GM18520 (cell line): ENCODE measurements at regions not wholly inside any gene's neighbourhood (a gene's known extent, or its start where the extent isn't known, plus 50 kb on each side); places are given as distances from the start of the nearest gene placed in this dataset.

ENCODE experiments used
- ATAC-seq: cut with Tn5 transposase; IDR thresholded peaks from one replicate; pipeline ENCODE4 v1.9.1; 2021; ENCODE audit not compliant: unreplicated experiment

DNA sequence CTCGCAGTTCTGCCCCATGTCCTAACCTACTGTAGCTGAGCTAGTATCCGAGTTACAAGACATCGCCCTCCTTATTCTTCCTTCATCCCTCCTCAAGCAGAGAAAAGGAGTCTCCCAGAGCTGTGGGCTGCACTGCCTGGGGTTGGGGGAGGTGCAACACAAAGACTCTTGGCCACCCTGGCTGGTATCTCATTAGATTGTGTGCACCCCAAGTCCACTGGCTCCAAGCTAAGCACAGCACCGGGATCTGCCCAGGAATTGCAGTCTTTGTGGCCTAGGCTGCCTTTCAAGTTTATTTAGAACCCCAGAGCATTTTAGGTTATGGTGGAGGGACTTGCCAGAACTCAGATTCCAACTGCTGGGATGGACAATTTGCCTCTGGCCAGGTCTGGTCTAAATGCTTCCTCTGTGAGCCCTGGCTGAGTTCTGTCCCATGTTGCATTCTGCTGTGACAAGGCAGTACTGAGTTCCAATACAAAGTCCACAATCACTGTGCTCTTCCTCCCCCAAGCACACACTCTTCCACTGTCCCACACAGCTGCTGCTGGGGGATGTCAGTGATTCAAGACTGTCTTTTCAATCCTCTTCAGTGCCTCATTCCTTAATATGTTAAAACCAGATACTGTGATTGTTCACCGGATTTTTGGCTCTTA lies 169.6 kb upstream of the CLEC14A start:
- ATAC-seq = no peak

DNA sequence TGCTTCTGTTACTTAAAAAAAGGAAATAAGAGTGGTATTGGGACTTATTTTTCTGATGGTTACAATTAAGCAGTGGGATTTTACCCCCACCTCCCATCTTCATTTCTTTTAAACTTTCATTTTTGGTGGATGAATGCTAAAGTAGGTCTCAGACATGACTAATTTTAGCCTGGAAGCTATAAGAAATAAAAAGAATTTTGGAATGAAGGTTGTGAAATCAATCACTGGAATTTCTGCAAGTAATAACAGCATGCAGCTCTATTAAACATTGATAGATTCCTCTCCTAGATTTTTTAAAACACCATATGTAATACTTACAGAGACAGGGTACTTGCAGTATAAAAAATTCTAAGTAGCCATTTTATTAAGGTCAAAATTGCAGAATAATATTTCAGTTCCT lies 164.2 kb upstream of the CLEC14A start:
- no peak for ATAC-seq

DNA sequence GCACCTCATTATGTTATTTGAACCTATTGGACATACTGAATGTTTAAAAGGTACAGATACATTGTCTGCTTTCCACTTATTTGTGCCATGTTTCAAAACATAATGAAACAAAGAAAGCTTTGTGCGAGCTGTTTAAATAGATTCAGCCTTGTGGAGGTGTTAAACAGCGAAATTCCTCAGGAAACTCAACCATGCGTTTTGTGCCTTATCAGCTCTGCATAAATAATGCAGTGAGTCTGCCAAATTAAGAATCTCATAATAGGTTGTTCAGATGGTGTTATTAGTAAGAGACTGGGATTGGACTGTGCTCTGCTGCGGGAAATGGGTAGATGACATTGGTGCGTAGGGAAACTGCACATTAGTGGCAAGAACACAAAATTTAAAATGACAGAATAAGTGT lies 163.7 kb upstream of the CLEC14A start:
- no peak for ATAC-seq

DNA sequence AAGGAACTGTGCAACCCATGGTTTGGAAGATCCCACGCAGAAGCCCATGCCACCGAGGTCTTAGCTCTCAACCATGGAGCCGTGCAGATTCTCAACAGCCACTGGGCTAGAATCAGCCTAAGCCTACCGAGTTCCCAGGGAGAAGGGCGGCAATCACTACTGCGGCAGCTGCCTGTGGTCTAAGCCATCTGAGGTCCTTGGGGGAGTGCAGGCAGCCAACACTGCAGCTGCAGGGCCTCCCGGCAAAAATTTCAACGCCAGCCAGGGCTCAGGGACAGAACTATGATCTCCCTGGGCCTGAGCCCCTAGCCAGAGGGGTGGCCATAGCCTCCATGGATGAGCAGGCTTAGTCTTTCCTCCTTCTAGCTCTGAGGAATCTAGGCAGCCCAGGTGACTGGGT lies 156.8 kb upstream of the CLEC14A start:
- ATAC-seq = no peak

DNA sequence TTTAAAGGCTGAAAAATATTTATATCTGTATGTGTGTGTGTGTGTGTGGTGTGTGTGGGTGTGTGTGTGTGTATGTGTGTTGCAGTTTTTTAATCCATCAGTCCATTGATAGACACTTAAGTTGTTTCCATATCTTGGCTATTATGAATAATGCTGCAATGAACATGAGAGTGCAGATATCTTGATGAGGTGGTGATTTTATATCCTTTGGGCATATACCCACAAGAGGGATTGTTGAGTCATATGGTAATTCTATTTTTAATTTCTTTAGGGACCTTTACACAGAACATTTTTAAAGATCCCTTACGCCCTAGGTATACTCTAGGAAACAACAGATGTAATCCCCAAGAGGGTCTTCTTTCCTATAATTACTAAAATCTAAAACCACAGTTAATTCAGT lies 154.5 kb upstream of the CLEC14A start:
- no peak for ATAC-seq

DNA sequence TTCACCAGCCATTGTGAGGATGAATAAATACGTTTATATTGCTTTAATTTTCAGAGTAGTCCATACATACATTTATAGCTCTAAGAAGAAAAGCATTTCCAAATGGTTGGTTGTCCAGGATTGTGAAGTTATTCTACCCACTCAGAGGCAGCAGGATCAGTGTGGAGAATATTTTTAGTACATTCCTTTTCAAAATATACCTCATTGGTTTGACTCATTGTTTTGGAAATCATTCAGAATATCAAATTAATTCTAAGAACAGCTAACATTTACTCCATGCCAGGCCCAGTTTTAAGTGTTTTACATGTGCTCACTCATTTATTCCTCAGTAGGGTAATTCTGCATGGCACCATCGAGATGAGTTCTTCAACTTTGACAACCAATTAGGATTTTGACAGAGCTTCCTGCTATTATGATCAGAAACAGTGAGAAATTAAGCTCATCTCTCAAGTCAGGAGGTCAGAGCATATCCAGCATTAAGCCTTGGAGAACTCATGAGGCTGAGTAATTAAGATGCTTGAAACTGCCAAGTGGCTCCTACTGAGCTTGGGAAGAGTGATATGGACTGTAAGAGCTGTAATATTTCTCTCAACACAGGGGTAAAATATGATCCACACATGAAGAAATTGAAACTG lies 153.3 kb upstream of the CLEC14A start:
- no peak for ATAC-seq

DNA sequence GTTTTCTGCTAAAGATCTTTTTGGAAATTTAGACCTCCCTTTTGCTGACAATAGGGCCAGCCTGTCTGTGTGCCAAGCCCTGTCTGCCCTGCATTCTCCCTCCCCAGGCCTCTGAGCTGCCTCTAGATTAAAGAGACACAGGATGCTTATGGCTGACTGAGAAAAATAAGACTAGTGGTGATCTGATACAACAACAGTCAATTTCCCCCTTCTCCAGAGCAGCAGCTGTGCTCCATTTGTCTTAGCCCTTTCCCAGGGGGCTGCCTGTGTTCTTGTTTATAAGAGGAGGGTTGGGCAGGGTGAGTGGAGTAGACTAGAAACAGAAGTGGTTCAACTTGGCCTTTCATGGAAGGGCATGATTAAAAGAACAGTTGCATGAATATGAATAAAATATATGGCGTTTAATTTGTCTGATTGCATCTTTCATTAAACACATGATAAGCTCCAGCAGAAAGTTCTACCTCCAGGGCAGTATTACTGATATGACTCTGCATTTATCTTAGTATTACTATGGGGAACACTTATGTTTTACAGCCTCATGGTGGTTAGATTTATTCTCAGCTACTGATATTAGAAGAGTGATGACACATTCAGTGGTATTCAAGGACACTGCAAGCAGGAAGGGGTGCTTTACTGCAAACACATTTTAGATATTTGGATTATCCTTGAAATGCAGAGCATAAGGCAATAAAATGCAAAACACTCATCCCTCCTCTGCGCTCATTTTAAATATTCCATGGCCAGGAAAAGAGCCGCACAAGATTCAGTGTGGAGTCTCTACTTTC lies 150.2 kb upstream of the CLEC14A start:
- ATAC-seq = no peak

DNA sequence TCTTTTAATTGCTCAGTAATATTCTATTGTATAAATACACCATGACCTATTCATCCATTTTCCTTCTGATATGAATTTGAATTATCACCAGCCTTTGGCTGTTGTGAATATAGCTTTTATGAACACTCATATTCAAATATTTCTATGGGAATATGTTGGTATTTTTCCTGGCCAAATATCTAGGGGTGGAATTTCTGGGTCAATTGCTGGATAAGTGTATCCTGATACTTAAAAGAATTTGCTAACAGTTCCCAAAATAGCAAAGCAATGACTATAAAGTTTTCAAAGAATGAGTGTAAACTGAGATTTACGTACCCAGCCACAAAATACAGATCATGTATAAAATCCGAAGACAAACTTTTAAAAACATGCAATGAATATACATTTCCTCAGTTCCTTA lies 148.7 kb upstream of the CLEC14A start:
- ATAC-seq = no peak

DNA sequence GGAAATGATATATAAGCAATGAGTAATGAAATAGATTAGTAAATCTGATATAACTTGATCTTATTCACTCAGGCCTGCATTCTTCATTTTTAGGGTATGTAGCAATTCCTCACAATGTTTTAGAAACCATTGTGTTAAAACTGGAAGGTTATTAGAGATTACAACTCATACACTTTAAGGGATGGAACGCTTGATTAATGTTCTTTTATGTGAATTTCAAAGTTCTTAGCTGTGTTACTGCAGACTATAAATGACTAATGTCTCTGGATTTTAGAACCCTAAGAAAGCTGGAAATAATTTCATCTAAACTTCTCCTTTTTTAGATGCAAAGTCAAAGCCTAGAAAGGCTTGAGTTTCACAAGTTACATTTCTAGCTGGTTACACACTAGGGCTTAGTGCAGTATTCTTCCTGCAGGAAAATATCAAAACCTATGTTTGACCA lies 148.2 kb upstream of the CLEC14A start:
- no peak for ATAC-seq

DNA sequence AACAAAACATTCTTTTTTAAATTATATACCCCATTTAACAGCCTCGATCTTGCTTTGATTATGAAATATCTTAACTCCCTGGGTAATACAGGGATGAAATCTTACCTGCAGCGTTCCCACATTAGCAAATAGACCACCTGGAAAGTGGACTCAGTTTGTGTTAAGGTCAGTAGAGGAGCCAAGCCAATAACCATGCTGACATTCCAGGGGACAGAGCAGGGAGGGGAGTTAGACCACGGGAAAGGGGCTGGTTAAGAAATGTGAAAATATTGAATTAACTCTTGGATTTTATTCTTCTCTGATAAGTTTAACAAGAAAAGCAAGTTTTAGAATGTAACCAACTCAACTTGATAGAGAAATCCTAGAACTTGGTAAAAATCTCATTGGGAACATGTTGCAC lies 144.9 kb upstream of the CLEC14A start:
- ATAC-seq = no peak

DNA sequence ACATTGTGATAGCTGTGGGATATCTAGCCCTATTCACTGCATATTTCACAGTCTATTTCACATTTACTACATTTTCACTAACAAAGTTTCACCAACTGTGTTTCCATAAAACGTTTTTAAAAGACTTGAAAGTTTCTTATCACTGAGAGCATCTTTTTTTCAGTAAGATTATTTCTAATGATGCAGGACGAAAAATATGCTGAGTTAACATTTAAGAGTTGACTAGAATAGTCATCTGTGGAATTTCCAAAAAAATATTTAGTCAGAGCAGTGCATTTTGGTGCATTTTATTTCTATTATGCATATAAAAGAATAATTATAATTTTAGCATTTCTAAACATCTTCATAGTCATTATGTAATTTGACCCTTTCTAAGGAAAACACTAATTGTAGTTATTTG lies 143.8 kb upstream of the CLEC14A start:
- ATAC-seq = no peak

DNA sequence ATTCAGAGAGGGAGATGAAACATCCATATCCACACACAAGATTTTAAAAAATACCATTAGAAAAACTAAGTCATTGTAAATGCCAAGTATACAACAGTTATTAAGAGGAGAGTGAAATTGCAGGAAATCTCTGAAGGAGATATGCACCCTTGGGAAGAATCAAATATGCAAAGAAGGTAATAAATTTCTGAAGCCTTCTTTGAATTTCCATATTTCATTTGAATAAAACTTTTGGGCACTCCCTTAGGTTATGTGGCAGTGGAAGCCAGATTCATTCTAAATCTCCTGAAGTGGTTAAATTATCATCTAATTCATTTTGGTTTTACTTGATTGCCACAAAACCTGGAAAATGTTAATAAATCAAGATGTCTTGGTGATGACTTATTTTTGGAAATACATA lies 138.9 kb upstream of the CLEC14A start:
- no peak for ATAC-seq

DNA sequence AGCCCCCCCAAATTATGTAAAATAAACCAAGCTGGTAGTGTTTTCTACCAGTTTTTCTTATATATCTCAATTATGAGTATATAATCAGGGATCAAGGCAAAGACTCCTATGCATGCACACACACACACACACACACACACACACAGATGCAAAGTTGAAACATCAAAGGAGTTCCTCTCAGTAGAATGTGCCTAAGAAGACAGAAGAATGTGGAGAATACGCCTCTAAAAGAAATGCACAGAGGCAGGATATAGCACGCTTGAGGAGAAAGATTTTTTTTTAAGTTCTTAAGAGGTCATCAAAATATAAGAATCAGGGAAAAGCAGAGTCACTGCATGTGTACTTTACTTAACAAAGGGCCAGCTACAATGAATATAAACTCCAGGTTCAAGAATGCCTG lies 138.2 kb upstream of the CLEC14A start:
- ATAC-seq = no peak

DNA sequence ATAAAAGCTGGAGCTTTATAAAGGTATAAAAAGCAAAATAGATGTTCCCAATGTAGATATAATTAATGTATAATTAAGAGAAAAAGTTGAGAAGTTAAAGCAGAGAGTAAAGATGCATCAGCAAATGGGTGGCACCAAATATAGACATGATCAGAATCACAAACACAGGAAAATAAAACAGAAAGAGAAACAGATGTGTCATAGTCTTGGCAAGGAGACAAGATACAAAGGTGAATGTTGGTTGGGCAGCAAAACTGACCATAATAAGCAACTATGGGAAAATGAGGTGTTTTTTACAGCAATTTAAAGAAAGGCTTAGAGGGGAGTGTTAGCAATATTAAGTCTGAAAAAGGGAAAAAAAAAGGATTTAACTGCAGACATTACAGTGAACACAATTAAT lies 135.4 kb upstream of the CLEC14A start:
- peak; percentile 66 for ATAC-seq

DNA sequence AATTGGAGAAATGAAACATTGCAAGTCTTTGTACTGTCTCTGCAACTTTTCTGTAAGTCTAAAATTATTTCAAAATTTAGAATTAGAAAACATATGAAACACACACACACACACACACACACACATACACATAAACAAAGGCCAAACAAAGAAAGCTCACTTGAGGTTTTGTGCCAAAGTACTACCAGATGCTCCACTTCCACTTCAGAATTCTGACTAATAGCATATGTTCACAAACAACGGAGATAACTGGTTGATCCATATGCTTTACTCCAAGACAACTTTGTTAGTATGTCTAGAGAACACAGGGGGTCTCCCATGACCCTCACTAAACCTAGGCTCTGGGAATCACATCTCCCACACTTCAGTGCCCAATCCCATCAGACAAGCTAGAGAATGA lies 133.8 kb upstream of the CLEC14A start:
- no peak for ATAC-seq

DNA sequence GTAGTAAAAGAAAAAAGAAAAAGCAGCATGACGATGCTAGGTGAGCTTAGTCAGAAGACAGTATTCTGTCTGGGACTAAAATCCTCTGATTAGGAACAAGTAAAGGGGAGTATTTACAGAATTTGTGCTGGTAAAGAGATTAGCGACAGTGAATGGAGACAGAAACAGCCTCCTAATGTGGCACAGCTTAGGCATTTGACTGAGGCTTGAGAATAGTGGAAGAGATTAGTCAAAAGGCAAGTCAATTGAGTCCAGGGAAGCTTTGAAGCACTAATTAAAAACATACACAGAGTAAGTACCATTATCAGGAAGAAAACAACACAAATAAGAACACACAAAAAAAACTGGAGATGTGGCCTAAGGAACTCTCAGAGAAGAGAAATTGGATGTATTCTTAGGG lies 131.9 kb upstream of the CLEC14A start:
- ATAC-seq = no peak

DNA sequence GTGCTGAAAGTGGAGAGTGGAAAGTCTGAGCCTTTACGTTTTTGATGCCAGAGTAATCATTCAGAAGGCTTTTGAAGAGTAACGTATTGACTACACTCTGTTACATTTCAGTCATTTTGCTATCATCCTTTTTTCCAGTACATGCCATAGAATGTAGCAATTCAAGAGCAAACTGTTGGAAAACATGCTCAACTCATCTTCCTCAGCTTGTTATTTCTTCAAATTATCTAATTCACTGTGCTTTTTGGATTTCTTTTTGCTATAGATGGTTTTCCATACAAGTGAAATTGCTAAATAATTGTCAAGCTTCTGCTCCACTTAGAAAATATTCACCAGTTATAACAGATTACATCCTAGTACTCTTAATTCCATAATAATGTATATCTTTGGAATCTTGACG lies 129.9 kb upstream of the CLEC14A start:
- ATAC-seq = no peak

DNA sequence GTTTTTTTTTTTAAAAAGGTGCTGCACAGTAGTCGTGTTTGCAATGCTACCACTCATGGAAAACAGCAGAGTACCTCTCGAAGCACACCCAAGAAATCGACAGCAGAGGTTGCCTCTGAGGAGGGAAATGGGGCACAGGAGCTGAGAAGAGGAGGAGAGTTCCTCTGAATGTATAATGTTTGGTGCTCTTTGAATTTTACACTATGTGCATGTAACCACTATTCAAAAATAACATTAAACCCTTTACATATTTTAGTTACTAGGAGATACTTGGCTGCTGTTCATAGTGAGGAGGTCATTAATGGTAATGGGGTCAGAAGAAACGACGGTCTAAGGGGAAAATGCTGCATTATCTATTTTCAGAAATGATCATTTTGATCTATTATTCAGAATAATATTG lies 129.4 kb upstream of the CLEC14A start:
- no peak for ATAC-seq

DNA sequence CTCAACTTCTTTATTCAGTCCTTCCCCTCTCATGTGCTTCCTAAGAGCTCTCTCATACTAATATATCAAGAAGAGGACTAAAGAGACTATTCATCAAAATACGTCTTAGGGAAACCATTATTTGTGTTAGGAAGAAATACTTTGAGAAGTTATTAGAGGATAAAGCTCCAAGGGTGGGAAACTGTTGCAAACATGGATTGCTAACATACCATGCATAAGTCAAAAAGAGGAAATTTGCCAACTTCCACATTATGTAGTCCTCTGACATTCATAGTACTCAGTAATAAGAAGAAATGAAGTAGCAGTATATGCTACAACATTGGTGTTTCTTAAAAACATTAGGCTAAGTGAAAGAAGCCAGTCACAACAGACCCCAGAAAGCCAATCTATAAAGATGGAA lies 128.8 kb upstream of the CLEC14A start:
- ATAC-seq = no peak

DNA sequence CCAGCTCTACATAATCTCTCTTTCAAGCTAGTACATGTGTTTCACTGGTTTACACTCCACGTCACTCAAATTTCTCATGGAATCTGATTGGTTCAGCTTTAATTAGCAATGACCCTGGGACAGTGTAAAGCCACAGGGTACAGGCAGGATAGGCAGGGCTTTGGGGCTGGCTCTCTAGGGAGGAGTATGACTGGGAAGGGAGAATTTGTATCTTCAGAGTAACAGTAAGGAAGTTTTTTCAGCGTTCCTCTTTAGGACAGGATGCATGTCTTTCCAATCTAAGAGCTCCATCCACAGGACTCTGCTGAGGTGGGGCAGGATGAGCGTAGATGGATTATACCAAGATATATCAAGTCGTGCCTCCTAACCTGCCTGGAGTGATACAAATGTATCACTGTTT lies 112.0 kb upstream of the CLEC14A start:
- ATAC-seq = no peak

DNA sequence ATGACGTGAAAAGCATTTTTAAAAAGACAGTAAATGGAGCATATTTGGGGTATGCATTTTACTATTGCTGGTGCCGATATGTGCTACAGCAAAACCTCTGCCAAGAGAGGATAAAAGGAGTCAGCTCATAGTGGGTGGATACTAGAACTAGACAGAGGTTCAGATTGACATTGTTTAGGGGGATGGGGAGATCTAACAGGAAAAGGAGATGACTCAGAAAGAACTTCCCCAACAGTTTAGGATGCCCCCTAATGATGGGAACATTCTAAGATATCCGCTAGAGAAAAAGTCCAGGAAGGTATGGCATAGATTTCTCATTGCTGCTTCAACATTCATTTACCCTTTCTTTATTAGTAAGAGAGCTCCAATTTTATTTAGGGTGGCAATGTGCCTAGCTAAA lies 110.5 kb upstream of the CLEC14A start:
- ATAC-seq = no peak

DNA sequence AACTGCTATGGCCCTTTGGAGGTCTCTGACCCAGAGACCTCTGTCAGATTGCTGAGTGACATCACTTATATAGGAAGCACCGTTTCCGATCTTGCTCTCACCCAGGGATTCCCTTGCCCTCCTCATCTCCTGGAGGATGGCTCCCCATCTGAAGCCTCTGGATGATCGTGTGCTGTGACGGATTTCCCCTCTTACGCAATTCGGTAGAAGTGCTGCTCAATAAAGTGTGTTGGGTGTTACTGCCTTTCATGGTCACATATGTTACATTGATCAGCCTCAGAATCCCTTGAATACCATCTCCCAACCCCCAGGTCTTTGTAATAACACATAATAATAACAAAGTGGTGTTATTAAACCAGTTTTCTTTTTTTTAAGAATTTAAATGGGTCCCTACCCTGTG lies 107.3 kb upstream of the CLEC14A start:
- ATAC-seq = no peak
